HepG2 (cell line): ENCODE measurements at regions not wholly inside any gene's neighbourhood (a gene's known extent, or its start where the extent isn't known, plus 50 kb on each side); places are given as distances from the start of the nearest gene placed in this dataset.

Experiments
- ATAC-seq: fragments of 200-7000 bp; cut with Tn5 transposase; 3 replicates; pipeline ENCODE4 v1.9.1; 2020; ENCODE audit warnings: mild to moderate bottlenecking, moderate library complexity
- BruUV-seq: library from RNA; stranded (reverse); fragments of 400-500 nt; replicated peaks from 2 replicates; lab custom pipeline; 2021; lab: Mats Ljungman, UMichigan
- CTCF ChIA-PET: fragments of 300-600 bp; formaldehyde crosslinking; extraction: SDS; loops from one replicate; lab custom pipeline; 2021; ENCODE audit warnings: low total read pairs, inconsistent platforms, low intra/inter-chr PET ratio; lab: Yijun Ruan, JAX
- POLR2A ChIA-PET: fragments of 350-600 bp; sonication (Branson Sonifier 250); formaldehyde crosslinking; loops from one replicate; lab custom pipeline; 2020; ENCODE audit warnings: antibody characterized with exemption, inconsistent platforms; lab: Yijun Ruan, JAX
- DNase-seq: peaks from one replicate; pipeline ENCODE4 v3.0.0-alpha.2; 2015; ENCODE audit warnings: low spot score
- FAIRE-seq: peaks from 3 replicates; lab custom pipeline; 2011; peaks lifted over from hg19 to GRCh38; lab: Jason Lieb, UNC
- H2AFZ ChIP-seq: one replicate; pipeline ENCODE4 v1.6.1; 2011; ENCODE audit warnings: low read length, inconsistent platforms
- H3K27ac ChIP-seq: fragments of 300-600 bp; 3 replicates; pipeline ENCODE4 v1.8.0; 2011; ENCODE audit warnings: mixed run types, mild to moderate bottlenecking, mixed read lengths, low read length, inconsistent platforms; ENCODE audit not compliant: insufficient read depth; ENCODE audit errors: extremely low read length
- H3K27me3 ChIP-seq, 2 experiments: fragments of 200-600 bp in 1 of 2; 2 replicates in 1 of 2; 3 replicates in 1 of 2; pipeline versions ENCODE4 v1.6.0 to v1.8.0; 2011; ENCODE audit warnings: low read length in 2 of 2, mild to moderate bottlenecking in 2 of 2, moderate library complexity in 2 of 2, inconsistent platforms in 1 of 2; ENCODE audit not compliant: insufficient read depth in 2 of 2, control insufficient read depth in 1 of 2
- H3K36me3 ChIP-seq, 2 experiments: fragments of 200-600 bp in 1 of 2; replicated peaks in 1 of 2; 2 replicates in 1 of 2; 3 replicates in 1 of 2; pipeline versions ENCODE4 v1.5.1 to v1.8.0; 2011; ENCODE audit warnings: low read length in 2 of 2, inconsistent platforms in 1 of 2; ENCODE audit not compliant: insufficient read depth in 2 of 2, control insufficient read depth in 1 of 2
- H3K4me1 ChIP-seq: 2 replicates; pipeline ENCODE4 v1.5.1; 2012; ENCODE audit warnings: low read length, inconsistent platforms; ENCODE audit not compliant: insufficient read depth
- H3K4me2 ChIP-seq: 2 replicates; pipeline ENCODE4 v1.6.0; 2011; ENCODE audit warnings: low read depth, low read length, inconsistent platforms
- H3K4me3 ChIP-seq, 3 experiments: fragments of 200-600 bp in 1 of 3; sonication (generic), shearing (Covaris generic) in 1 of 3; replicated peaks in 1 of 3; 2 replicates each; pipeline ENCODE4 v1.5.1; 2011 to 2016; ENCODE audit warnings: low read length in 3 of 3, inconsistent platforms in 2 of 3, low read depth in 2 of 3, mild to moderate bottlenecking in 2 of 3, control low read depth in 1 of 3, mixed read lengths in 1 of 3; ENCODE audit not compliant: insufficient read depth in 1 of 3
- H3K79me2 ChIP-seq: one replicate; pipeline ENCODE4 v1.6.1; 2011; ENCODE audit warnings: low read length, inconsistent platforms; ENCODE audit not compliant: insufficient read depth
- H3K9ac ChIP-seq: 2 replicates; pipeline ENCODE4 v1.6.0; 2011; ENCODE audit warnings: mild to moderate bottlenecking, low read depth, low read length, inconsistent platforms; ENCODE audit not compliant: insufficient read depth
- H3K9me3 ChIP-seq: 2 replicates; pipeline ENCODE4 v1.5.1; 2012; ENCODE audit warnings: mild to moderate bottlenecking, low read length
- H4K20me1 ChIP-seq: 2 replicates; pipeline ENCODE4 v1.6.0; 2011; ENCODE audit warnings: inconsistent platforms, mild to moderate bottlenecking, low read length, moderate library complexity; ENCODE audit not compliant: insufficient read depth
- BCL6 ChIP-seq: IDR thresholded peaks from 2 replicates; pipeline ENCODE4 v1.6.1; 2016; ENCODE audit warnings: missing genetic modification reagents, missing compliant biosample characterization
- BHLHE40 ChIP-seq: IDR thresholded peaks from 2 replicates; pipeline ENCODE4 v1.6.1; 2011; ENCODE audit warnings: low read length, improper control_type of control experiment
- GFI1 ChIP-seq: sonication (generic); formaldehyde crosslinking; IDR thresholded peaks from 2 replicates; pipeline ENCODE4 v1.5.0; 2020; ENCODE audit warnings: missing genetic modification reagents, mild to moderate bottlenecking, borderline replicate concordance
- GLI4 ChIP-seq: sonication (generic); formaldehyde crosslinking; IDR thresholded peaks from 2 replicates; pipeline ENCODE4 v1.5.1; 2020; ENCODE audit warnings: missing genetic modification reagents, mild to moderate bottlenecking, moderate library complexity, borderline replicate concordance
- NR3C1 ChIP-seq: sonication (generic); formaldehyde crosslinking; IDR thresholded peaks from 2 replicates; pipeline ENCODE4 v1.4.0; 2020; ENCODE audit warnings: missing genetic modification reagents
- SMC3 ChIP-seq: IDR thresholded peaks from 2 replicates; pipeline ENCODE4 v1.6.1; 2011; ENCODE audit warnings: low read length, improper control_type of control experiment
- STAG1 ChIP-seq: sonication (generic); formaldehyde crosslinking; IDR thresholded peaks from 2 replicates; pipeline ENCODE4 v1.4.0; 2020; ENCODE audit warnings: missing genetic modification reagents
- THYN1 ChIP-seq: sonication (generic); formaldehyde crosslinking; IDR thresholded peaks from 2 replicates; pipeline ENCODE4 v1.8.1; 2023; ENCODE audit warnings: low read depth, mild to moderate bottlenecking, moderate library complexity, missing genetic modification reagents, borderline replicate concordance
- U2AF2 ChIP-seq: fragments of 200-400 bp; formaldehyde crosslinking; IDR thresholded peaks from 2 replicates; pipeline ENCODE4 v1.6.1; 2017; ENCODE audit warnings: low read depth, mild to moderate bottlenecking, low read length
- ZNF317 ChIP-seq: sonication (generic); formaldehyde crosslinking; IDR thresholded peaks from 2 replicates; pipeline ENCODE4 v1.5.0; 2020; ENCODE audit warnings: mild to moderate bottlenecking, missing genetic modification reagents
- ZNF788 ChIP-seq: sonication (generic); formaldehyde crosslinking; IDR thresholded peaks from 2 replicates; pipeline ENCODE4 v1.5.0; 2020; ENCODE audit warnings: mild to moderate bottlenecking, missing genetic modification reagents, borderline replicate concordance
- WGBS: methylation state at CpG from one replicate; pipeline ENCODE4 v1.1.6; 2017; ENCODE audit warnings: low lambda C conversion rate; 5-methylcytosine and 5-hydroxymethylcytosine counted together
- in situ Hi-C: cut with HindIII; loops from 2 replicates; pipeline ENCODE4 v1.10.0; 2017; ENCODE audit warnings: low pct_unique_long_range_greater_than_20kb; ENCODE audit not compliant: extremely low pct_ligation_motif_present
- intact Hi-C: fragments of 100-400 bp; cut with micrococcal nuclease; formaldehyde crosslinking; loops from one replicate; pipeline ENCODE4 v1.10.0; 2022; ENCODE audit not compliant: unreplicated experiment
- TF ChIP-seq, protein P1 (sequence below): sonication (generic); formaldehyde crosslinking; IDR thresholded peaks from 2 replicates; pipeline ENCODE4 v1.4.0; 2020; ENCODE audit warnings: missing genetic modification reagents

DNA sequence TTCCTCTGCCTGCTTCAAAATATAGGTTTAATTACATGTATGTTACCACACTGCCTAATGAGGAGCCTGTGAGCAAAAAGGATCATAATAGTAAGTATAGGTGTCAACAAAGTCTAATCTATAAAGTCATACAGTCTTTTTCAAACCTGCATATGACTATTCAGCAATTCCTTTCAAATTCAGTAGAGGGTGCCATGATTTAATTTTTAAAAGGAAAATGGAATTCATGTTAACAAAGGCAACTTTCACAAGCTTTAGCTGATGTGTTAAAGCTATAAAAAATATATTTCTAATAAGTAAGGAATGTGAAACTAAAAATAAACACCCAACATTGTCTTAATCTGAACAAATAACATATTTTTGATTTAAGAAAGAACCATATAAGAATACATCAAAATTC is 52.1 kb downstream of the MPP7 start (continued):
- peak; percentile 75 for TF ChIP-seq STAG1 (CRISPR knock-in tag)
- TF ChIP-seq U2AF2 = no peak
- TF ChIP-seq SMC3 = peak; percentile 66

DNA sequence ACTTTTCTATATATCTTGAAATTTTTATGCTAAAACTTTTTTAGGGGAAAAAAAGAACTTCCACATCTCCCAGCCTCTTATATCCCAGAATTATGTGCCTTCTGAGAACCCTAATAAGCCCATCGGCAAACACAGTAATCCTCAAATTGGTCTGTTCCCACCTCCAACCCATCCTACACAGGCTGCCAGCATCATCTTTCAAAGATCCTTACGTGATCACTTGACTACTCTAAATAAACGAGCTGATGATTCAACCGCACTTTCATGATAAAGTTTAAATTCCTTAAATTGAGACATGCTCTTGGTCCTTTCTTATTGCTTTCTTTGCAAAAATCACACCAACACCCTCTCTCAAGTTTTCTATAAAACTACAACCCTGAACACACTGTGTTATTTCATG is 52.5 kb downstream of the MPP7 start:
- in situ Hi-C loops (no loop called here), intact Hi-C loops (loop anchor here (1.0 to 2.0 kb wide), 2 partner anchors 52 to 132 kb away; partner anchors contain the start of gene MPP7)
- ChIA-PET CTCF (interaction anchor here (2.2 to 3.5 kb wide), 2 partner anchors 132 to 144 kb away, joined by 12 to 66 read pairs; no protein-coding TSS in a partner anchor), POLR2A (interaction anchor here (0.9 kb wide), 1 partner anchor 130 kb away, joined by 4 read pairs; no protein-coding TSS in a partner anchor)
- H3K27ac ChIP-seq = no peak overlapping the region
- H3K9me3 ChIP-seq = no peaks in the 10 kb centered on the region
- H4K20me1 ChIP-seq = no peaks in the 10 kb centered on the region
- H3K4me3 ChIP-seq = no peak overlapping the region
- H3K36me3 ChIP-seq = no peaks in the 10 kb centered on the region
- no peak overlapping the region for H2AFZ ChIP-seq
- H3K4me2 ChIP-seq = no peak overlapping the region
- no TSS peak for BruUV-seq
- FAIRE-seq = no peak
- WGBS = 94% methylated on average over 4 of the region's 4 CpGs
- ATAC-seq = no peak
- no peak overlapping the region for H3K9ac ChIP-seq
- no peaks in the 10 kb centered on the region for H3K27me3 ChIP-seq
- H3K79me2 ChIP-seq = peaks cover 2% of the 10 kb centered on the region
- H3K4me1 ChIP-seq = no peaks in the 10 kb centered on the region
- no peak for DNase-seq
- TF ChIP-seq BHLHE40 (no peak), ZNF788 (CRISPR knock-in tag) (no peak), GFI1 (CRISPR knock-in tag) (no peak), ZNF317 (CRISPR knock-in tag) (no peak), THYN1 (CRISPR knock-in tag) (no peak), BCL6 (CRISPR knock-in tag) (no peak), GLI4 (CRISPR knock-in tag) (no peak), NR3C1 (CRISPR knock-in tag) (no peak)
- TF ChIP-seq, protein P1, sequence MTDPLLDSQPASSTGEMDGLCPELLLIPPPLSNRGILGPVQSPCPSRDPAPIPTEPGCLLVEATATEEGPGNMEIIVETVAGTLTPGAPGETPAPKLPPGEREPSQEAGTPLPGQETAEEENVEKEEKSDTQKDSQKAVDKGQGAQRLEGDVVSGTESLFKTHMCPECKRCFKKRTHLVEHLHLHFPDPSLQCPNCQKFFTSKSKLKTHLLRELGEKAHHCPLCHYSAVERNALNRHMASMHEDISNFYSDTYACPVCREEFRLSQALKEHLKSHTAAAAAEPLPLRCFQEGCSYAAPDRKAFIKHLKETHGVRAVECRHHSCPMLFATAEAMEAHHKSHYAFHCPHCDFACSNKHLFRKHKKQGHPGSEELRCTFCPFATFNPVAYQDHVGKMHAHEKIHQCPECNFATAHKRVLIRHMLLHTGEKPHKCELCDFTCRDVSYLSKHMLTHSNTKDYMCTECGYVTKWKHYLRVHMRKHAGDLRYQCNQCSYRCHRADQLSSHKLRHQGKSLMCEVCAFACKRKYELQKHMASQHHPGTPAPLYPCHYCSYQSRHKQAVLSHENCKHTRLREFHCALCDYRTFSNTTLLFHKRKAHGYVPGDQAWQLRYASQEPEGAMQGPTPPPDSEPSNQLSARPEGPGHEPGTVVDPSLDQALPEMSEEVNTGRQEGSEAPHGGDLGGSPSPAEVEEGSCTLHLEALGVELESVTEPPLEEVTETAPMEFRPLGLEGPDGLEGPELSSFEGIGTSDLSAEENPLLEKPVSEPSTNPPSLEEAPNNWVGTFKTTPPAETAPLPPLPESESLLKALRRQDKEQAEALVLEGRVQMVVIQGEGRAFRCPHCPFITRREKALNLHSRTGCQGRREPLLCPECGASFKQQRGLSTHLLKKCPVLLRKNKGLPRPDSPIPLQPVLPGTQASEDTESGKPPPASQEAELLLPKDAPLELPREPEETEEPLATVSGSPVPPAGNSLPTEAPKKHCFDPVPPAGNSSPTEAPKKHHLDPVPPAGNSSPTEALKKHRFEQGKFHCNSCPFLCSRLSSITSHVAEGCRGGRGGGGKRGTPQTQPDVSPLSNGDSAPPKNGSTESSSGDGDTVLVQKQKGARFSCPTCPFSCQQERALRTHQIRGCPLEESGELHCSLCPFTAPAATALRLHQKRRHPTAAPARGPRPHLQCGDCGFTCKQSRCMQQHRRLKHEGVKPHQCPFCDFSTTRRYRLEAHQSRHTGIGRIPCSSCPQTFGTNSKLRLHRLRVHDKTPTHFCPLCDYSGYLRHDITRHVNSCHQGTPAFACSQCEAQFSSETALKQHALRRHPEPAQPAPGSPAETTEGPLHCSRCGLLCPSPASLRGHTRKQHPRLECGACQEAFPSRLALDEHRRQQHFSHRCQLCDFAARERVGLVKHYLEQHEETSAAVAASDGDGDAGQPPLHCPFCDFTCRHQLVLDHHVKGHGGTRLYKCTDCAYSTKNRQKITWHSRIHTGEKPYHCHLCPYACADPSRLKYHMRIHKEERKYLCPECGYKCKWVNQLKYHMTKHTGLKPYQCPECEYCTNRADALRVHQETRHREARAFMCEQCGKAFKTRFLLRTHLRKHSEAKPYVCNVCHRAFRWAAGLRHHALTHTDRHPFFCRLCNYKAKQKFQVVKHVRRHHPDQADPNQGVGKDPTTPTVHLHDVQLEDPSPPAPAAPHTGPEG (CRISPR knock-in tag) = no peak
